Esophagus squamous epithelium (tissue), 4 donors: ENCODE measurements at regions not wholly inside any gene's neighbourhood (a gene's known extent, or its start where the extent isn't known, plus 50 kb on each side); places are given as distances from the start of the nearest gene placed in this dataset.

ENCODE experiments used
- CTCF ChIP-seq, 6 experiments: fragments of 450-650 bp in 4 of 6; fragments of 200-600 bp in 2 of 6; sonication (generic) in 2 of 6; IDR thresholded peaks; one replicate each; pipeline ENCODE4 v1.5.1; 2016 to 2019; ENCODE audit warnings: antibody characterized with exemption in 6 of 6, mild to moderate bottlenecking in 4 of 6, moderate library complexity in 4 of 6
- POLR2A ChIP-seq, 4 donors: fragments of 450-650 bp; IDR thresholded peaks; one replicate each; pipeline ENCODE4 v1.6.1; 2017; ENCODE audit warnings: antibody characterized with exemption in 4 of 4, mild to moderate bottlenecking in 4 of 4, moderate library complexity in 3 of 4

DNA sequence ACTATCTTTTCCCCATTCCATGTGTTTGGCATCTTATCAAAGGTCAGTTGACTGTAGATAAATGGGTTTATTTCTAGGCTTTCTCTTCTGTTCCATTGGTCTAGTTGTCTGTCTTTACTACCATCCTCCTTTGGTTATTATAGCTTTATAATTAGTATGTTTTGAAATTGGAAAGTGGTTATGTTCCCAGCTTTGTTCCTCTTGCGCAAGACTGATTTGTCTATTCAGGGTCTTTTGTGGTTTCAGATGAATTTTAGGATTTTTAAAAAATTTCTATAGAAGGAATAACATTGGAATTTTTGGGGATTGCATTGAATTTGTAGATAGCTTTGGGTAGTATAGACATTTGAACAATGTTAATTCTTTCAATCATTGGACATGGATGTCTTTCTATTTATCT is 77.0 kb upstream of the NBPF4 start:
- TF ChIP-seq CTCF (IDR thresholded peaks at IDR 0.05) = no peak
- no peak for TF ChIP-seq POLR2A (IDR thresholded peaks at IDR 0.05)
